Liver (tissue), 8 donors: ENCODE measurements at regions not wholly inside any gene's neighbourhood (a gene's known extent, or its start where the extent isn't known, plus 50 kb on each side); places are given as distances from the start of the nearest gene placed in this dataset.

Source experiments
- DNase-seq: peaks from one replicate; pipeline ENCODE4 v3.0.0-alpha.2; 2017; ENCODE audit warnings: low spot score
- H3K27ac ChIP-seq, 2 donors: one replicate each; pipeline ENCODE4 v1.7.0; 2013; ENCODE audit warnings: inconsistent platforms in 2 of 2, low read length in 2 of 2, control low read depth in 1 of 2, low read depth in 1 of 2, mild to moderate bottlenecking in 1 of 2
- H3K27me3 ChIP-seq, 4 donors: one replicate each; pipeline versions ENCODE4 v1.6.1 to v1.7.0; 2013; ENCODE audit warnings: low read length in 3 of 4, inconsistent platforms in 1 of 4, mild to moderate bottlenecking in 1 of 4, moderate library complexity in 1 of 4; ENCODE audit not compliant: control insufficient read depth in 4 of 4, insufficient read depth in 4 of 4
- H3K36me3 ChIP-seq, 4 donors: one replicate each; pipeline versions ENCODE4 v1.6.1 to v1.7.0; 2013; ENCODE audit warnings: low read length in 3 of 4, mild to moderate bottlenecking in 3 of 4, low read depth in 1 of 4, moderate library complexity in 1 of 4; ENCODE audit not compliant: control insufficient read depth in 4 of 4, insufficient read depth in 3 of 4
- H3K4me1 ChIP-seq, 4 donors: one replicate each; pipeline versions ENCODE4 v1.6.1 to v1.7.0; 2013; ENCODE audit warnings: low read length in 3 of 4, mild to moderate bottlenecking in 3 of 4, moderate library complexity in 1 of 4; ENCODE audit not compliant: control insufficient read depth in 4 of 4, insufficient read depth in 4 of 4
- H3K4me3 ChIP-seq, 3 donors: one replicate each; pipeline versions ENCODE4 v1.6.1 to v1.7.0; 2013; ENCODE audit warnings: low read length in 3 of 3, control low read depth in 1 of 3, low read depth in 1 of 3, mild to moderate bottlenecking in 1 of 3
- H3K9ac ChIP-seq, 2 donors: one replicate each; pipeline ENCODE4 v1.7.0; 2013; ENCODE audit warnings: low read length in 2 of 2, mild to moderate bottlenecking in 2 of 2, moderate library complexity in 2 of 2, control low read depth in 1 of 2, low read depth in 1 of 2
- H3K9me3 ChIP-seq, 4 donors: one replicate each; pipeline versions ENCODE4 v1.6.1 to v1.7.0; 2013; ENCODE audit warnings: low read length in 3 of 4; ENCODE audit not compliant: control insufficient read depth in 4 of 4
- EGR1 ChIP-seq, 2 donors: IDR thresholded peaks; 2 replicates each; pipeline ENCODE4 v1.6.1; 2016 to 2018; ENCODE audit warnings: antibody characterized with exemption in 2 of 2, low read depth in 2 of 2
- FOXA1 ChIP-seq: IDR thresholded peaks from 2 replicates; pipeline ENCODE4 v1.6.1; 2016; ENCODE audit warnings: antibody characterized with exemption
- FOXA2 ChIP-seq: IDR thresholded peaks from 2 replicates; pipeline ENCODE4 v1.6.1; 2016; ENCODE audit warnings: antibody characterized with exemption
- GABPA ChIP-seq, 2 donors: IDR thresholded peaks in 1 of 2; conservative IDR thresholded peaks in 1 of 2; 2 replicates each; pipeline ENCODE4 v1.6.1; 2016; ENCODE audit warnings: antibody characterized with exemption in 2 of 2, mild to moderate bottlenecking in 1 of 2, moderate library complexity in 1 of 2
- HNF4A ChIP-seq, 2 donors: conservative IDR thresholded peaks; 2 replicates each; pipeline ENCODE4 v1.6.1; 2016; ENCODE audit warnings: antibody characterized with exemption in 2 of 2, mild to moderate bottlenecking in 2 of 2
- HNF4G ChIP-seq: IDR thresholded peaks from 2 replicates; pipeline ENCODE4 v1.6.1; 2016; ENCODE audit warnings: antibody characterized with exemption
- JUND ChIP-seq, 2 donors: IDR thresholded peaks; 2 replicates each; pipeline ENCODE4 v1.6.1; 2016; ENCODE audit warnings: antibody characterized with exemption in 2 of 2
- NR2F2 ChIP-seq: IDR thresholded peaks from 2 replicates; pipeline ENCODE4 v1.6.1; 2016; ENCODE audit warnings: antibody characterized with exemption
- RAD21 ChIP-seq, 2 donors: IDR thresholded peaks; 2 replicates each; pipeline ENCODE4 v1.6.1; 2016; ENCODE audit warnings: antibody characterized with exemption in 2 of 2, mild to moderate bottlenecking in 2 of 2
- RXRA ChIP-seq, 2 donors: IDR thresholded peaks; 2 replicates each; pipeline ENCODE4 v1.6.1; 2017 to 2018; ENCODE audit warnings: antibody characterized with exemption in 2 of 2, mild to moderate bottlenecking in 1 of 2
- SP1 ChIP-seq: IDR thresholded peaks from 2 replicates; pipeline ENCODE4 v1.6.1; 2018; ENCODE audit warnings: antibody characterized with exemption, mild to moderate bottlenecking
- TAF1 ChIP-seq: conservative IDR thresholded peaks from 2 replicates; pipeline ENCODE4 v1.6.1; 2016; ENCODE audit warnings: antibody characterized with exemption, mild to moderate bottlenecking
- YY1 ChIP-seq: IDR thresholded peaks from 2 replicates; pipeline ENCODE4 v1.6.1; 2016; ENCODE audit warnings: antibody characterized with exemption, mild to moderate bottlenecking
- WGBS: extraction: QIAGEN DNeasy Blood & Tissue Kit; methylation state at CpG from one replicate; pipeline ENCODE4 v1.1.7; 2013; 5-methylcytosine and 5-hydroxymethylcytosine counted together
- TF ChIP-seq, protein P1 (sequence below): fragments of 150-350 bp; IDR thresholded peaks from 2 replicates; pipeline ENCODE4 v1.5.1; 2017; ENCODE audit warnings: improper control_type of control experiment, low read depth, low read length; ENCODE audit not compliant: missing input control
- TF ChIP-seq, protein P2 (sequence below): IDR thresholded peaks from 2 replicates; pipeline ENCODE4 v1.6.1; 2016; ENCODE audit warnings: antibody characterized with exemption, mild to moderate bottlenecking
- TF ChIP-seq, protein P3 (sequence below): IDR thresholded peaks from 2 replicates; pipeline ENCODE4 v1.6.1; 2016; ENCODE audit warnings: antibody characterized with exemption
- TF ChIP-seq, protein P4 (sequence below): IDR thresholded peaks from 2 replicates; pipeline ENCODE4 v1.6.1; 2016; ENCODE audit warnings: antibody characterized with exemption
- TF ChIP-seq, protein P5 (sequence below): IDR thresholded peaks from 2 replicates; pipeline ENCODE4 v1.6.1; 2016; ENCODE audit warnings: antibody characterized with exemption
- donor health status: healthy.
- donor health status: healthy.
- donor health status: healthy.
- donor health status: healthy.
- donor health status: healthy.

DNA sequence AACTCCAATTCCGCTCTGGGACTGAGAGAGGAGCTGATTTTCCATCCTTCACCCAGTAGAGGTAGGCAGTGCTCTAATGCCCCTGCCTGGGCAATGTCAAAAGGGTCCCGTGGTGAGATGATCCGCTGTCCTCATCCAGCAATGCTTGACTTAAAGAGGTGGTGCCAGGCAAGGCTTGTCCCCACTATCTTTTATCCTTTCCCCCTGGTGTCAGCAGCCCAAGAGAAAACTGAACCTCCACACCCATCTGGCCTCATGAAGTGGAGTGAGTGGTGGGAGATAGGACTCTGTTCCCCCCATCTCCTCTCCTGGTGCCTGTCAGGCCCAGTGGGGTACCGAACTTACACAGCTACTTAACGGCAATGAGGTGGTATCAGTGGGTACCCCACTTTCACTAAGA is 107.1 kb downstream of the ABHD5 start:
- peaks cover 0 to 3% (median 1%) of the 10 kb centered on the region in 4 donors for H3K9me3 ChIP-seq
- no peaks in the 10 kb centered on the region for H3K4me1 ChIP-seq
- H3K9ac ChIP-seq: no peak overlapping the region
- no peak overlapping the region for H3K4me3 ChIP-seq
- H3K27ac ChIP-seq: no peak overlapping the region
- 81% methylated on average over 5 of the region's 5 CpGs for WGBS
- H3K36me3 ChIP-seq: no peaks in the 10 kb centered on the region
- TF ChIP-seq, protein P1, sequence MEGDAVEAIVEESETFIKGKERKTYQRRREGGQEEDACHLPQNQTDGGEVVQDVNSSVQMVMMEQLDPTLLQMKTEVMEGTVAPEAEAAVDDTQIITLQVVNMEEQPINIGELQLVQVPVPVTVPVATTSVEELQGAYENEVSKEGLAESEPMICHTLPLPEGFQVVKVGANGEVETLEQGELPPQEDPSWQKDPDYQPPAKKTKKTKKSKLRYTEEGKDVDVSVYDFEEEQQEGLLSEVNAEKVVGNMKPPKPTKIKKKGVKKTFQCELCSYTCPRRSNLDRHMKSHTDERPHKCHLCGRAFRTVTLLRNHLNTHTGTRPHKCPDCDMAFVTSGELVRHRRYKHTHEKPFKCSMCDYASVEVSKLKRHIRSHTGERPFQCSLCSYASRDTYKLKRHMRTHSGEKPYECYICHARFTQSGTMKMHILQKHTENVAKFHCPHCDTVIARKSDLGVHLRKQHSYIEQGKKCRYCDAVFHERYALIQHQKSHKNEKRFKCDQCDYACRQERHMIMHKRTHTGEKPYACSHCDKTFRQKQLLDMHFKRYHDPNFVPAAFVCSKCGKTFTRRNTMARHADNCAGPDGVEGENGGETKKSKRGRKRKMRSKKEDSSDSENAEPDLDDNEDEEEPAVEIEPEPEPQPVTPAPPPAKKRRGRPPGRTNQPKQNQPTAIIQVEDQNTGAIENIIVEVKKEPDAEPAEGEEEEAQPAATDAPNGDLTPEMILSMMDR: no peak
- TF ChIP-seq SP1: no peak
- TF ChIP-seq RAD21 (IDR thresholded peaks at IDR 0.05): no peak
- TF ChIP-seq, protein P2, sequence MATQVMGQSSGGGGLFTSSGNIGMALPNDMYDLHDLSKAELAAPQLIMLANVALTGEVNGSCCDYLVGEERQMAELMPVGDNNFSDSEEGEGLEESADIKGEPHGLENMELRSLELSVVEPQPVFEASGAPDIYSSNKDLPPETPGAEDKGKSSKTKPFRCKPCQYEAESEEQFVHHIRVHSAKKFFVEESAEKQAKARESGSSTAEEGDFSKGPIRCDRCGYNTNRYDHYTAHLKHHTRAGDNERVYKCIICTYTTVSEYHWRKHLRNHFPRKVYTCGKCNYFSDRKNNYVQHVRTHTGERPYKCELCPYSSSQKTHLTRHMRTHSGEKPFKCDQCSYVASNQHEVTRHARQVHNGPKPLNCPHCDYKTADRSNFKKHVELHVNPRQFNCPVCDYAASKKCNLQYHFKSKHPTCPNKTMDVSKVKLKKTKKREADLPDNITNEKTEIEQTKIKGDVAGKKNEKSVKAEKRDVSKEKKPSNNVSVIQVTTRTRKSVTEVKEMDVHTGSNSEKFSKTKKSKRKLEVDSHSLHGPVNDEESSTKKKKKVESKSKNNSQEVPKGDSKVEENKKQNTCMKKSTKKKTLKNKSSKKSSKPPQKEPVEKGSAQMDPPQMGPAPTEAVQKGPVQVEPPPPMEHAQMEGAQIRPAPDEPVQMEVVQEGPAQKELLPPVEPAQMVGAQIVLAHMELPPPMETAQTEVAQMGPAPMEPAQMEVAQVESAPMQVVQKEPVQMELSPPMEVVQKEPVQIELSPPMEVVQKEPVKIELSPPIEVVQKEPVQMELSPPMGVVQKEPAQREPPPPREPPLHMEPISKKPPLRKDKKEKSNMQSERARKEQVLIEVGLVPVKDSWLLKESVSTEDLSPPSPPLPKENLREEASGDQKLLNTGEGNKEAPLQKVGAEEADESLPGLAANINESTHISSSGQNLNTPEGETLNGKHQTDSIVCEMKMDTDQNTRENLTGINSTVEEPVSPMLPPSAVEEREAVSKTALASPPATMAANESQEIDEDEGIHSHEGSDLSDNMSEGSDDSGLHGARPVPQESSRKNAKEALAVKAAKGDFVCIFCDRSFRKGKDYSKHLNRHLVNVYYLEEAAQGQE: no peak
- no peak for TF ChIP-seq FOXA2
- TF ChIP-seq YY1: no peak
- no peak for TF ChIP-seq GABPA (IDR thresholded peaks at IDR 0.05 in 1 of 2, conservative IDR thresholded peaks at IDR 0.05 in 1 of 2)
- TF ChIP-seq, protein P3, sequence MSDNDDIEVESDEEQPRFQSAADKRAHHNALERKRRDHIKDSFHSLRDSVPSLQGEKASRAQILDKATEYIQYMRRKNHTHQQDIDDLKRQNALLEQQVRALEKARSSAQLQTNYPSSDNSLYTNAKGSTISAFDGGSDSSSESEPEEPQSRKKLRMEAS: no peak
- no peak for TF ChIP-seq NR2F2
- TF ChIP-seq FOXA1: no peak
- no peak for TF ChIP-seq EGR1 (IDR thresholded peaks at IDR 0.05; ENCODE audit: low read depth in 2 of 2)
- TF ChIP-seq, protein P4, sequence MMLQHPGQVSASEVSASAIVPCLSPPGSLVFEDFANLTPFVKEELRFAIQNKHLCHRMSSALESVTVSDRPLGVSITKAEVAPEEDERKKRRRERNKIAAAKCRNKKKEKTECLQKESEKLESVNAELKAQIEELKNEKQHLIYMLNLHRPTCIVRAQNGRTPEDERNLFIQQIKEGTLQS: no peak
- TF ChIP-seq, protein P5, sequence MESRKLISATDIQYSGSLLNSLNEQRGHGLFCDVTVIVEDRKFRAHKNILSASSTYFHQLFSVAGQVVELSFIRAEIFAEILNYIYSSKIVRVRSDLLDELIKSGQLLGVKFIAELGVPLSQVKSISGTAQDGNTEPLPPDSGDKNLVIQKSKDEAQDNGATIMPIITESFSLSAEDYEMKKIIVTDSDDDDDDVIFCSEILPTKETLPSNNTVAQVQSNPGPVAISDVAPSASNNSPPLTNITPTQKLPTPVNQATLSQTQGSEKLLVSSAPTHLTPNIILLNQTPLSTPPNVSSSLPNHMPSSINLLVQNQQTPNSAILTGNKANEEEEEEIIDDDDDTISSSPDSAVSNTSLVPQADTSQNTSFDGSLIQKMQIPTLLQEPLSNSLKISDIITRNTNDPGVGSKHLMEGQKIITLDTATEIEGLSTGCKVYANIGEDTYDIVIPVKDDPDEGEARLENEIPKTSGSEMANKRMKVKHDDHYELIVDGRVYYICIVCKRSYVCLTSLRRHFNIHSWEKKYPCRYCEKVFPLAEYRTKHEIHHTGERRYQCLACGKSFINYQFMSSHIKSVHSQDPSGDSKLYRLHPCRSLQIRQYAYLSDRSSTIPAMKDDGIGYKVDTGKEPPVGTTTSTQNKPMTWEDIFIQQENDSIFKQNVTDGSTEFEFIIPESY: no peak
- no peak for TF ChIP-seq TAF1
- no peak for TF ChIP-seq HNF4G
- no peak for TF ChIP-seq RXRA (IDR thresholded peaks at IDR 0.05)
- TF ChIP-seq JUND (IDR thresholded peaks at IDR 0.05): no peak
- no peak for TF ChIP-seq HNF4A (conservative IDR thresholded peaks at IDR 0.05)
- H3K27me3 ChIP-seq: peaks cover 0 to 6% (median 1%) of the 10 kb centered on the region in 4 donors
- no peak for DNase-seq
